ENCODE measurements at regions not wholly inside any gene's neighbourhood (a gene's known extent, or its start where the extent isn't known, plus 50 kb on each side); places are given as distances from the start of the nearest gene placed in this dataset.
"Not testable (repeated sequence)": the region's sequence is repeated elsewhere in the genome, so short reads cannot be mapped to it uniquely, and the experiment has no call there.

DNA sequence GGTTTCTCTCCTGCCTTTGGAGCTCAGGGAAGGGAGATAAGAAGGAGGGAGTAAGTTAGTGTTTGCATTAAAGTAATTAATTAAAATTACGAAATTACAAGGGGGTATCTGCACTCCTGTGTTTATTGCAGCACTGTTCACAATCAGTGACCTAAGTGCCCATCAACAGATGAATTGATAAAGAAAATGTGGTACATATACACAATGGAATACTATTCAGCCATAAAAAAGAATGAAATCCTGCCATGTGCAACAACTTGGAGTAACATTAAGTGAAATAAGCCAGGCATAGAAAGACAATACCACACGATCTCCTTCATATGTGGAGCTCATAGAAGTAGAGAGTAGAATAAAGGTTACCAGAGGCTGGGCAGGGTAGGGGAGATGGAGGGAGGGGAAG lies 202.0 kb downstream of the SHQ1 start:
- no peak for ATAC-seq
- no peaks in the 10 kb centered on the region for H3K27me3 ChIP-seq
- H3K4me1 ChIP-seq, result no peaks in the 10 kb centered on the region
- 31 to 57% methylated on average over 2 of the region's 2 CpGs for WGBS, 2 donors
- no peak for TF ChIP-seq CTCF (IDR thresholded peaks at IDR 0.05)
- FAIRE-seq, result no peak
- no peak for DNase-seq
- no peak overlapping the region for H3K4me3 ChIP-seq
- H3K9me3 ChIP-seq, result no peaks in the 10 kb centered on the region
- H3K36me3 ChIP-seq, result no peaks in the 10 kb centered on the region
- no peak overlapping the region for H3K27ac ChIP-seq
- intact Hi-C loops (cut with DNase I), result no loop called here

GRCh38 chr3:72643635-72644034 lies 204.6 kb downstream of the SHQ1 start:
- H3K4me1 ChIP-seq, result not testable (repeated sequence)
- 95 to 96% methylated on average over 8 of the region's 8 CpGs for WGBS, 2 donors

GRCh38 chr3:72641684-72642083 lies 206.6 kb downstream of the SHQ1 start:
- H3K36me3 ChIP-seq, result no peaks in the 10 kb centered on the region
- no peak for FAIRE-seq
- no peaks in the 10 kb centered on the region for H3K27me3 ChIP-seq
- DNase-seq, result no peak
- no peaks in the 10 kb centered on the region for H3K4me1 ChIP-seq
- no peak overlapping the region for H3K4me3 ChIP-seq
- ATAC-seq, result no peak
- intact Hi-C loops (cut with DNase I), result no loop called here
- WGBS, 2 donors, result 81 to 100% methylated on average over 2 of the region's 2 CpGs
- TF ChIP-seq CTCF (IDR thresholded peaks at IDR 0.05), result no peak
- no peak overlapping the region for H3K27ac ChIP-seq
- no peaks in the 10 kb centered on the region for H3K9me3 ChIP-seq

More at GRCh38 chr3:72643635-72644034, 204.6 kb downstream of the SHQ1 start:
- intact Hi-C loops (cut with DNase I); H3K9me3 ChIP-seq; H3K27me3 ChIP-seq; ATAC-seq; H3K27ac ChIP-seq; H3K4me3 ChIP-seq; FAIRE-seq; DNase-seq; H3K36me3 ChIP-seq: not testable (repeated sequence)

DNA sequence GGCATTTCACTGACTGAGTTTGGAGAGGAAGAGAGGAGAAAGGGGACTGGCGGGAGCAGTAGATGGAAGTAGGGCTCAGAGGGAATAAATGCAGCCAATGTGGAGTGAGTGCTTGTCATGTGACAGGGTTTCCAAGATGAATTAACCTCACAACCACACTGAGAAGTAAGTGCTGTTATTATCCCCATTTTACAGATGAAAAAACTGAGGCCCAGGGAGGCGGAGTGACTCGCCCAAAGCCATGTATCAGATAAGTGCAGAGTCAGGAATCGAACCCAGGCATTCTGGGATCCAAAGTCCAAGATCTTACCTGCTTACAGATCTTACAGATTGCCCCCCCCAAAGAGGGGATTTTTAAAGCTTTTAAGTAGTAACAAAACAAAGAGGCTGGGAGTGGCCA lies 207.2 kb downstream of the SHQ1 start:
- no peaks in the 10 kb centered on the region for H3K36me3 ChIP-seq
- TF ChIP-seq CTCF (IDR thresholded peaks at IDR 0.05), result no peak
- H3K27me3 ChIP-seq, result no peaks in the 10 kb centered on the region
- H3K9me3 ChIP-seq, result no peaks in the 10 kb centered on the region
- H3K4me3 ChIP-seq, result no peak overlapping the region
- 84 to 87% methylated on average over 4 of the region's 4 CpGs for WGBS, 2 donors
- H3K27ac ChIP-seq, result no peak overlapping the region
- DNase-seq (no peak), ATAC-seq (no peak), FAIRE-seq (no peak)
- no peaks in the 10 kb centered on the region for H3K4me1 ChIP-seq
- intact Hi-C loops (cut with DNase I), result no loop called here

DNA sequence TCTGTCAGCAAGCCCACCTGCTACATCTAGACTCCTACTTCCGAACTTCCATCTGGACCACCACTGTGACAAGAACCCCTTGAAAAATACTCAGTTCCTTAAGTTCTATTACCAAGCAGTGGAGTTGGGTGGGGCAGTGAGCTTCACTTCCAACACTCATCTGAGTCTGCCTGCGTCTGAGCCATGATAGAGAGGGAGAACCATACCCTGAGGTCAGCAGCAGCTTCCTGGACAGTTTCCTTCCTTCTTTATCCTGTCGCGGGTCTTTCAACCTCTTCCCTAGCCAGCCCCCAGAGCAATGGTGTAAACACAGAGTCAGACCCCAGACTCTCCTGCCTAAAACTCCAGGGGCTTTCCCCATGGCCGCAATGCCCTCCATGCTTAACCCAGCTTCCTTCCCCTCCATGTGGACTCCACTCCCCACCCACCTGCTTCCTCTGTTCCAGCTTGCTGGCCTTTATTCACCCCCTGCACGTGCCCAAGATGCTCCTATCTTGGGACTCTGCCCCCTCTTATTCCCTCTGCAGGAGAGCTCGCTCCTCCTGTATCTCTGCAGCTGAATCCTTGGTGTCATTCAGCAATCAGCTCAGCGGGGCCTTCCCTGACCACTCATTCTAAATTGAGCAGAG lies 211.2 kb downstream of the SHQ1 start:
- 77 to 89% methylated on average over 8 of the region's 8 CpGs for WGBS, 2 donors
- Histone ChIP-seq H3K4me3 (no peak overlapping the region), H3K27ac (no peak overlapping the region), H3K9me3 (no peaks in the 10 kb centered on the region), H3K4me1 (no peaks in the 10 kb centered on the region), H3K27me3 (no peaks in the 10 kb centered on the region), H3K36me3 (no peaks in the 10 kb centered on the region)
- intact Hi-C loops (cut with DNase I), result no loop called here
- no peak for DNase-seq
- ATAC-seq, result no peak
- TF ChIP-seq CTCF (IDR thresholded peaks at IDR 0.05), result no peak
- no peak for FAIRE-seq
